Stimulated activated CD4-positive, alpha-beta T cell treated with anti-CD3 and anti-CD28 coated beads, Interleukin-2, amount 100 ng/mL, for 4 hours (primary cell): ENCODE measurements at regions not wholly inside any gene's neighbourhood (a gene's known extent, or its start where the extent isn't known, plus 50 kb on each side); places are given as distances from the start of the nearest gene placed in this dataset.
"Not testable (repeated sequence)": the region's sequence is repeated elsewhere in the genome, so short reads cannot be mapped to it uniquely, and the experiment has no call there.

Experiments
- DNase-seq: peaks from one replicate; pipeline ENCODE4 v3.0.0-alpha.2; 2020; ENCODE audit warnings: low read depth

DNA sequence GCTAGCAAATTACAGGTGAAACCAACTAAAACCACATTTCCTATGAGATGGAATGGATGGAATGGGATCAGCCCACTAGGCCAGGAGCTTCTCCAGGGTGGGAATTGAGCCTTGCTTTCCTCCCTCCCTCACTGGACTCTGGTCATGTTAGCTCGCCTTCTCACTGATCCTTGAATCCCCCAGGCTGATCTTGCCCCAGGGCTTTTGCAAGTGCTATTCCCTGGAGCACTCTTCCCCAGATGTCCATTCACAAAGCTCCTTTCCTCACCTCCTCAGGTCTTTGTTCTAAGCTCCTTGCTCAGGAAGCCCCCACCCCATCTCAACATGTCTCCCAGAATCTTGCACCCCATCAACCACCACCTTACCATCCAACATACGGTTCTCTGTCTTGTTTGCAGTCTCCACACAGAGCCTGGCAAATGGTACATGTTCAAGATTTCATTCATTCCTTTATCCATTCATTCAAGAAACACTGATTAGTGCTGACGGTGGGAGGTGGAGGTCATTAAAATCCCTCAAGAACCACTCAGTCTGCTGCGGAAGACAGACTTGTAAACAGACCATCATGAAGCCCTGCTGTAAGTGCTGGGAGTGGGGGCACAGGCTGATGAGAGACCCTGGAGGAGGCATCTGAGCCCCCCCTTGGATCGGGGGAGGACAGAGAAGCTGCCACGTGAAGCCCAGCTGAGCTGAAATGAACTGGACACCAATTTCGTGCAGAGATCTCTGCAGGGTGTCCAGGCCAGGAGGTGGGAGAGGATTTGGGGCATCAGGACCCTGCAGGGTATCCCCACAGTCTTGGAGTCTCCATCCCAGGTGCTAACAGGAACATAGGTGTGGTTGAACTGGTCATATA, 141.7 kb downstream of the BARX1 start:
- DNase-seq = no peak

DNA sequence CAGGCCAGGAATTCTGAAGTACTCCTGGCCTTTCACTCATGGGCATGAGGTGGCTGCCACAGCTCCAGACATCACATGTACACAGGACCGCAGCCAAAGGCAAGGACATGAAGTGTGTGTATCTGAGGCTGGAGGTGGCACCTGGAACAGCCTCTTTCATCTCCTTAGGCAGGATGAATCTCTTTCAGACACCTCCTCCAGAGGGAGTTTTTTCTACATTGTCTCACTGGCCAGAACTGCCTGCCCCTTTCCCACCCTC, 142.8 kb downstream of the BARX1 start:
- DNase-seq = no peak

DNA sequence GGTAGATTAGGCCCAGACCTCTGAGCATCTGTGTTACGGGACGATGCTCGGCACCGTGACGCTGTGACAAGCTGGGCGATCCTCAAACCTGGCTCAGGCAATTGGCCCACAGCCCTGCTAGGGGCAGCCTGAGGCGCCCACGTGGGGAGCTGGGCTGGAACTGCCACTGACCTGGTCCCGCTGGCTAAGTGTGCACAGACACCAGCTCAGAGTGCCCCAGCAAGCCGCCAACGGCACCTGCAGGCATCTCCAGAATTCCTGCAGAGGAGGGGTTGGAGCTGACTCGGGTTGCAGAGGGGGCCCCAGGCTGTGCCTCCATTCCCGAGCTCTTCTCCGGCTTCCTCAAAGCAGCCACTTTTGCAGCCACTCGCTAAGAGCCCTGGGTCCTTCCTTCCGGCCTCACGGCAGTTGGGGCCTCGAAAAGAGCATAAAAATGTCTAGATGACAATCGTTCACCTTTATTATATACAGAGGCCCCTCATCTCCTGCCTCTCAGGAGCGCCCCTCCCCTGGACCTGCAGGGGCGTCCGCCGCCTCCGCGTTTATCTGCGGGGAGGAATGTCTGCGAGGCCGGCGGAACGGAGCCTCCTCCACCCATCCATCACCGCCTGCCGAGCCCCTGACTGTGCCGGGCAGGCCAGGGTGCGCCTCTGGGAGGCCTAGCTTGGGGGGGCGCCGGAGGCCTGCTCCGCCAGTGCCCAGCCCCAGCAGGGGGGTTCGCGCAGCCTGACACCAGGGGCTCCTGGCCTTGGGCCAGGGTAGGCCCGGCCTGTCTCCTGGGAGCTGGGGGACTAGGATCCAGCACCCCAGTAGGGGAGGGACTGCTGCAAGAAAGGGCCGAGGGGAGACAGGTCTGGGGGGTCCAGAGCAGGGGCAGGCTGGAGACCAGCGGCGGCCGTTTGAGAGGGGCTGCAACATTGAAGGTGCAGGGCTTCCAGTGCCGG, 144.9 kb downstream of the BARX1 start:
- DNase-seq = no peak

DNA sequence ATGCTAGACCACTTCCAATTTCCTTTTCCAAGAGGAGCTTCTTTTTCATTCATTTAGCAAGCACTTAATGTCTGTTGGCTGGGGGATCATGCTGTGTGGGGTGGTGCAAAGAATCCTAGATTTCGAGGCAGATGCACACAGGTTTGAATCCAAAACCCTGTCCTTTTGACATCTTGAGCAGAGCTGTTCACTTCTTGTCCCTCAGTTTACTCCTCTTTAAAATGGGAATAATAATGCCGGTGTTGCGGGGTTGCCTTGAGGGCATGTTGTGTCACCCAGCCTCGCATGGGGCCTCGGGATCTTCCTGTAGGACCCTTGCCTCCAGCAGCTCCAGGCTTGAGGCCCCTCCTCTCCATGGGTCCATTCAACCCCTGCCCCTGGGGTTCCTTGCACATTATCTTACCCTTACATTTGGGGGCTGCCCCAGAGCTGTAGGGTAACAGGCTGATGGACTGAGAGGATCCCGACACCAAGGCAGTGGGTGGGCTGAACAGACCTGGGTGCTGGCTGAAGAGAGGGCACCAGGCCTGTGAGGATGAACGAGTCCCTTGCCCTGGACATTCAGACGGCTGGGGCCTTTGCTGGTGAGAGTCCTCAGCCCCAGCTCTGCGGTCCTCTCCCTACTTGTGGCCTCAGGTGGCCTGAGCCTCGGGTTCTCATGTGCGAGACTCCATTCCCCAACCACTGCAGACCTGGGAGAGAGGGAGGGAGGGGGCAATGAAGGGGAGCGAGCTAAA, 145.8 kb downstream of the BARX1 start:
- no peak for DNase-seq

DNA sequence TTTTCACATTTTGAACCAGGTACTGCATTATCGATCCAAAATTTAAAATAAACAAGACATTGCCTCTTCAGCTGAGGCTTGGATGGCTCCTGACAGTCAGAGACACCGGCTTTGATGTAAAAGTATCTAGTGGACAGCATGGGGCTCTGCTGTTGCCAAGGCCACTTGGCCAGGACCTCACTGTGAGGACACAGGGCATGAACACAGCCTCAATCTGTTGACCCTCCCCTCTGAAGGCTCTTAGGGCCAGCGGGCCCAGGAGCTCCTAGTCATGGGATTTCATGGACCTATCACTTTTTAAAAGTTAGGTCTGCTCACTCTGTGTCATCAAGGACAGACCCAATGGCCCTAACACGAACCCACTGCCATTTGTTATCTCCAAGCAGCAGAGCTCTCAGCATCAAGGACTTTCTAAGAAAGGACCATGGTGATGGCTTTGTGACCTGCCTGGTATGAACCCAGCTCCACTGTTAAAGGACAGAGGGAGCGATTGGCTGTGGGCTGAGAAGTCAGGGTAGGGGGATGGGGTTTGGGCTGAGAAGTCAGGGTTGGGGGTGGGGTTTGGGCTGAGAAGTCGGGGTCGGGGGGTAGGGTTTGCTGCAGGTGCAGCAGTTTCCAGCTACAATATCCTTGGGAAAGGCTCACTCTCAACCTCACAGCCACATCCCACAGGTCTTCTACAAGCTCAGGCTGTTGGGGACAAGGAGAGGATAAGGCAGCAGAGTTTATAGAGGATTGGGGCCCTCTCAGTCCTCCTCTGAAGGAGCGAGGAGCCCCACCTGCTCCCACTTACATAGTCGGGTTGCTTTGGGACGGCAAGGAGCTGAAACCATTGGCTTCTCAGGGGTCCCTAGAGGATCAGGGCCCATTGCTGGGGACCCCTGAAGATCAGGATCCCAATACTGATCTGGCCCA, 146.8 kb downstream of the BARX1 start:
- DNase-seq = no peak

DNA sequence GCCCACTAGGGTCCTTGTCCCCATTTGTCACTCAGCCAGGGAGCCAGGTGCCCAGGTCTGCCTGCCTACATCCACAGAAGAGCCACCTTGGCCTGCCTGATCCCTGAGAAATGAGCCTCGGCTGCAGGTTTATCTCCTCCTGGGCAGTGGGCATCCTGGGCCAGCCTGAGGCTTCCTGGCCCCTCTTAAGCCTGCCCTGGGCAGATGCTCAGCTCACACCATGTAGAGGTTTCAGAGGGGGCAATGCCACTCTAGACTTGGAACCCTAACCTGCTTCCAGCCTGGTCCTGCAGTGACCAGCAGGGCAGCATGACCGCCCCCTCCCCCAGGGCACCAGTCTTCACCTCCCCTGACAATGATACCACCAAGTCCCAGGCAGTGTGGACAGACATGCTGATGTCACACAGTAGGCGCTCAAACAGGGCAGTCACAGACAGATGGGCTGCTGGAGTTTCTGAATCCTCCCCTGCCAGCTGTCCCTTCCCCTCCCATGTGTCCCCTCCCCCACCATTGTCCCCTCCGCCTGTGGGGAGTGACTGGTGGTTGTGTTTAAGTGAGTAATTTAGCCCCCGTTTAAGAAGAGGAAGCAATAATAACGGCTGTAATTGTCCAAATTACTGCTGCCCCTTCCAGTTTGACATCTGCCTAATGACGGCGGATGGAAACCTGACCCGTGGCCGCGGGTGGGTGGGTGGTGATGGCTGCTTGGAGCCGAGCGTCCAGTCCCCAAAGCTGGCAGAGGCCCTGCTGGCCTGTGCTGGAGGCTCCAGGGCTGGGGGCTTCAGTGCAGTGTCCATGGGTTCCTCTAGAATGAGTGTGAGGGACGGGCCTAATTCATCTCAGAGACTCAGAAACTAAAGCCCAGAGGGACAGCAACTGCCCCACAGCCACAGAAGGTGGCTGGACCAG, 147.7 kb downstream of the BARX1 start:
- DNase-seq = no peak

DNA sequence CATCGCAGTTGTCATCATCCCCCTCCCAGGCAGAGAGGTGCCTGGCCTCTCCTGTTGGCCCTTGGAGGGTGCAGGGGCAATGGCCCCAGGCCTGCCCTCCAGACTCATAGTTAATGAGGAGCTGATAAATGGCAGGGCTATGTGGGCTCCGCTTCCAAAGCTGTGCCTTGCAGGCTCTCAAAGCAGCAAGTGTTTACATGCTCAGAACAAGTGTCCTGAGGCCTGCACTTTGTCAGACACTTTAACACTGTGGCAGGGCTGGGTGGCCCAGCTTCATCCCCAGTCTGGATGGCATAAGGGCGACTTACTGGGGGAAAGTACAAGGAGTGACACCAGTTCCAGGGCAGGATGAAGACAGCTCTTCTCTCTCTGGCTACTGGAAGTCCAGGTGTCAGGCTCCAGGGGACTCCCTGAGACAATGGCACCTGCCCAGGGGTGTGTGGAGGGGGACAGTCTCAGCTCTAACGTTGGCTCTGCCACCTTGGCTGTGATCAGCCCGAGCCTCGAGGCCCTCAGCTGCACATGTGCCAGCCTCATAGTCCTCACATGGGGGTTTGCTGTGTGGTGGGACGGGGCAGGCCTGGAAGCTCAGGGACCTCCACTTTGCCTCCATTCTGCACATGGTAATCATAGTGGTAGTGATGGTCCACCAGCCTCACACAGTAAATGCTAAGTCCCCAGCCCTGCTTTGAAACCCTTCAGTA, 153.4 kb downstream of the BARX1 start:
- no peak for DNase-seq

DNA sequence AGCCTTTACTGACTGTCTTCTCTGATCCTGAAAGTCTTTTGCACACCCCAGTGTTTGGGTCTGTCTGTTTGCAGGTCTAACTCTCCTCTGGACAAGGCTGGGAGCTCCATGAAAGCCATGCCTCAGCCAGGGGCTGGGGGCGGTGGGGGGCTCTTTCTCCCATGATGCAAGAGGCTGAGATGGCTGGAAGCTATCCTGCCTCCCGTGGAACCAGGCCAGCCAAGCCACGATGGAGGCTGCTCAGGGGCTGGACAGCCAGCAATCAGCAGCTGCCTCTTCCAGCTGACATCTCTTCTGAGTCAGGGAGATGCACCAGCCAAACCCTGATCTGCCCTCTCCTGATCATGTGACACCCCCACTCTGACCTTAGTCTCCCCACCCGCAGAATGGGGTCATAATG, 154.0 kb downstream of the BARX1 start:
- DNase-seq = no peak

DNA sequence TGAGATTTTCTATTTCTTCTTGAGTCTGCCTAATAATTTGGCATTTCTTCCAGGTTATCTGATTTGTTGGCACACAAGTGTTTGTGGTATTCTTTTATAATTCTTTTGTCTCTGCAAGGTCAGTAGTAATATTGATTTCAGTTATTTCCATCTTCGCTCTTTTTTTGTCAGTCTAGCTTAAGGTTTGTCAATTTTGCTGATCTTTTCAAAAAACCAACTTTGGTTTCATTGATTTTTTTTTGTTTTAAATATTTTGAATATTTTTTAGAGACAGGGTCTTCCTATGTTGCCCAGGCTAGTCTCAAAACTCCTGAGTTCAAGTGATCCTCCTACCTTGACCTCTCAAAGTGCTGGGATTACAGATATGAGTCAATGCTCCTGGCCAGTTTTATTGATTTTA, 162.8 kb downstream of the BARX1 start:
- no peak for DNase-seq

DNA sequence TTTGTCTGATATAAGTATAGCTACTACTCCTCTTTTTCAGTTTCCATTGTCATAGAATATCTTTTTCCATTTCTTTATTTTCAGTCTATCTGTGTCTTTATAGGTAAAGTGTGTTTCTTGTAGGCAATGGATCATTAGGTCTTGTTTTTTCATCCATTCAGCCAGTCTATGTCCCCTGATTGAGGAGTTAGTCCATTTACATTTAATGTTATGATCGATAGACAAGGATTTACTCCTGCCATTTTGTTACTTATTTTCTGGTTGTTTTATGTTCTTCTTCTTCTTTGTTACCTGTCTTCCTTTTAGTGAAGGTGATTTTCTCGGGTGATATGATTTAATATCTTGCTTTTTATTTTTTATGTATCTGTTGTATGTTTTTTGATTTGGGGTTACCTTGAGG, 169.0 kb downstream of the BARX1 start:
- DNase-seq = no peak

DNA sequence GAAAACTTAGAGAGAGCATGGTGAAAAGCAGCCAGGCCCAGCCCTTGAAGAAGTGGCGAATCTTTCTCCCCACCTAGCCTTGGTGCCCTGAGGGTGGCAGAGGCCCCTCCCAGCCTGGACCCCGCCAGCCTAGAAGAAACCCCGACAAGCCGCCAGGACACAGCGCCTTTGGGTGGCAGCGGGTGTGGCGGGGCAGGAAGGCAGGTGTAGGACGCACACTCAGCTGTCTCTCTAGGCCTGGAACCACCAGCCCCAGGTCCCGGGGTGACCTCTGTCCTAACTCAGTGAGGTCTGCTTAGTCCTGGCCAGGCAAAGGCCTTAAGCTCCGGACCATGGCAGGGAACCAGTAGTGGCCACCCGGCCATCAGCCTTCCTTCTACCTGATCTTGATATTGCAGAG, 178.3 kb downstream of the BARX1 start:
- no peak for DNase-seq

DNA sequence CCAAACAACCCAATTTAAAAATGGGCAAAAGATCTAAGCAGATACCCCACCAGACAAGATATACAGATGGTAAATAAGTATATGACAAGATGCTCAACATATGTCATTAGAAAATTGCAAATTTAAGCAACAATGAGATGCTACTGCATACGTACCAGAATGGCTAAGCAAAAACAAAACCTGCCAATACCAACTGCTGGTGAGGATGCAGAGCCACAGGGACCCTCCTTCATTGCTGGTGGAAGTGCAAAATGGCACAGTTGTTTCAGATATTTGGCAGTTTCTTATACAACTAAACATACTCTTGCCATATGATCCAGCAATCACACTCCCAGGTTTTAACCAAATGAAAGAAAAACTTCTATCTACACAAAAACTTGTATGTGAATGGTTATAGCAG, 178.9 kb downstream of the BARX1 start:
- DNase-seq = no peak

DNA sequence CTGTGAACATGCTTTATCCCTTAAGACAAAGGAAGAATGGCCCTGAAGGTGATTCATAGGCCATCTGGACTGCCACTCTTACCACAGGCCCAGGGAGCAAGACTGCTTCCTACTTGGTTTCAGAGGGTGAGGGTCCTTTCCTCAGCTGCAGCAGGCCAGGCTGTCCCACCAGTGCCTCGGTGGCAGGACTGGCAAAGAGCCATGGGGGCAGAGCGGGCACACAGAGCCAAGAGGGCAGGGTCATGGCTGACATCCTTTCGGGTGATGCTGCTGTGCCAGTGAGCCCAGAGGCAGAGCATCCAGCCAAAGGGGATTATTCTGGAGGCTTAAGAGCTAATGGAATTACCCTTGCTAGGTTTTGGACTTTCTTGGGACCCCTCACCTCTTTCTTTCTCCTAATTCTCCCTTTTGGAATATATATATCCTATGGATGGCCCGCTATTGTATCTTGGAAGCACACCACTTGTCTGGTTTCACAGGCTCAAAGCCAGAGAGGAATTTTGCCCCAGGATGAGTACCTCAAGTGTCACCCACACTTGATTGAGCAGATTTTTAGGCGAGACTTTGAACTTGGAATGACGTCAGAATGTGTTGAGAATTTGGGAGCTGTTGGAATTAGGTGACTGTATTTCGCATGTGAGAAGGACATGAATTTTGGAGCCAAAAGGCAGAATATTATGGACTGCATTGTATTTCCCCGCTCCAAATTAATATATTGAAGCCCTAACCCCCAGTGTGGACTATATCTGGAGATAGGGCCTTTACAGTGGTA, 180.6 kb downstream of the BARX1 start:
- no peak for DNase-seq

DNA sequence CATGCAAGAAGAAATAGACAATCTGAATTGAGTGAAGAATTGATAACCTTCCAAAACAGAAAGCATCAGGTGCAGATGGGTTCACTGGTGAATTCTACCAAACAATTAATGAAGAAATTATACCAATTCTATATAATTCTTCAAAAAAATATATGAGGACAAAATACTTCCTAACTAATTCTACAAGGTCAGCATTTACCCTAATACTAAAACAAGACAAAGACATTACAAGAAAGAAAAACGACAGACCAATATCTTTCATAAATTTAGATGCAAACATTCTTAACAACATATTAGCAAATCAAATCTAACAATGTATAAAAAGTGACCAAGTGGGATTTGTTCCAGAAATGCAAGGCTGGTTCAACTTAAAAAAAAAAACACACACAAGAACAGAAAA, 183.9 kb downstream of the BARX1 start:
- no peak for DNase-seq

DNA sequence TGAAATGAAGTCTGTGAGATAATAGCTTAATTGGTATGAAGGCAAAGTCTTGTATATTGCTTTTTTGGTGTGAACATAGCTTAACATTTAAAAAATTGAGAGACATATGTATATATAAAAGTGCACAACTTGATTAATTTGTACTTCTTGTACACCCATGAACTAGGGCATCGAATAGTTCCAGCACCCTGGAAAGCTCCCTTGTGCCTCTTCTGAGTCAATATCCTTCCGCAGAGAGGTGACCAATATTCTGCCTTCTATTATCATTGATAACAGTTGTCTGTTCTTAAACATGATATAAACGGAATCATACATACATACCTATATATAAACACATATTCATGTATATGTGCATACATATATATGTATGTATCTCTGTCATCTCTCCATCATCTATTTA, 185.4 kb downstream of the PHF2 start:
- no peak for DNase-seq

DNA sequence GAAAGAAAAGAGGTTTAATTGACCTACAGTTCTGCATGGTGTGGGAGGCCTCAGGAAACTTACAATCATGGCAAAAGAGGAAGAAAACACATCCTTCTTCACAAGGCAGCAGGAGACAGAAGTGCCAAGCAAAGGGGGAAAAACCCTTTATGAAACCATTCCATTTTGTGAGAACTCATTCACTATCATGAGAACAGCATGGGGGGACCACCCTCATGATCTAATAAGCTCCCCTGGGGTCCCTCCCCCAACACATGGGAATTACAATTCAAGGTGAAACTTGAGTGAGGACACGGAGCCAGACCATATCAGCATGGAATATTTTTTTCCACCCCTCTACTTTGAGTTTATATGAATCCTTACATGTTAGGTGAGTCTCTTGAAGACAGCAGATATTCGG, 173.7 kb downstream of the PHF2 start:
- DNase-seq = no peak

DNA sequence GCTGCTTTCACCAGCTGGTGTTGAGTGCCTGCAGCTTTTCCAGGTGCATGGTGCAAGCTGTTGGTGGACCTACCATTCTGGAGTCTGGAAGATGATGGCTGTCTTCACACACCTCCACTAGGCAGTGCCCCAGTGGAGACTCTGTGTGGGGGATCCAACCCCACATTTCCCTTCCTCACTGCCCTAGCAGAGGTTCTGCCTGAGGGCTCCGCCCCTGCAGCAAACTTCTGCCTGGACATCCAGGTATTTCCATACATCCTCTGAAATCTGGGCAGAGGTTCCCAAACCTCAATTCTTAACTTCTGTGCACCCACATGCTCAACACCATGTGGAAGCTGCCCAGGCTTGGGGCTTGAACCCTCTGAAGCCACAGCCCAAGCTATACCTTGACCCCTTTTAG, 172.4 kb downstream of the PHF2 start:
- DNase-seq = not testable (repeated sequence)

DNA sequence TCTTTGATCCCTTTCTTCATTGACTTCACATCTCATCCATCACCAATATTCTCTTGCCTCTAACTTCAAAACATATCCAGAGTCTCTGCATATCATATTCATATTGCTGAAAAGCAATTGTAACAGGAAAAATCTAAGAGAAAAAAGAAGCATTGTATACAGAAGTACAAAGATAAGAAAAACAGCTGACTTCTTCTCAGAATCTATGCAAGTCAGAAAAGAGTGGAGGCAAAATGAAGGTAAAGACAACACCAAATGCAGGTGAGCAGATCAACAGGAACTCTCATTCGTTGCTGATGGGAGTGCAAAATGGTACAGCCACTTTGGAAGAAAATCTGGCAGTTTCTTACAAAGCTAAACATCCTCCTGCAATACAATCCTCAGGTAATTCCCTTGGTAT, 155.6 kb downstream of the PHF2 start:
- DNase-seq = no peak

DNA sequence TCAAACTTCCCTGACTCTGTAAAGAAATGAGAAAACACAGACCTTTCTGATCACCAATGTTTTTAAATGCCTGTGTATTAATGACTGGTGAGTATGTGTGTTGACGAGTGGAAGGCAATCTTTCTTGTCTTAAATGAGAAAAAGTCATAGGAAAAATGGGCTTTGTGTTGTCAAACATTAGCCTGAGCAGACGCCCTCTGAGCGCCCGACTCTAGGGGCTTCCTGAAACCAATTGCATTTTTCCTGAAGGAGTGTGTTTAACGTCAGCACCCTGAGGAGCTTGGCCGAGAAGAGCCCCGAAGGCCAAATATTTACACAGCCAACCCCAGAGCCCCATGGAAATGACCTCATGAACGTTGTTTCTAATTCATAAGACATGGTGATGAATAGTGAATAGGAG, 154.3 kb downstream of the PHF2 start:
- DNase-seq = no peak
